Amniotic epithelial cell (primary cell): ENCODE measurements at regions not wholly inside any gene's neighbourhood (a gene's known extent, or its start where the extent isn't known, plus 50 kb on each side); places are given as distances from the start of the nearest gene placed in this dataset.
"Not testable (repeated sequence)": the region's sequence is repeated elsewhere in the genome, so short reads cannot be mapped to it uniquely, and the experiment has no call there.

Experiments
- DNase-seq: peaks from one replicate; pipeline ENCODE4 v3.0.0-alpha.2; 2010; ENCODE audit warnings: low read depth

DNA sequence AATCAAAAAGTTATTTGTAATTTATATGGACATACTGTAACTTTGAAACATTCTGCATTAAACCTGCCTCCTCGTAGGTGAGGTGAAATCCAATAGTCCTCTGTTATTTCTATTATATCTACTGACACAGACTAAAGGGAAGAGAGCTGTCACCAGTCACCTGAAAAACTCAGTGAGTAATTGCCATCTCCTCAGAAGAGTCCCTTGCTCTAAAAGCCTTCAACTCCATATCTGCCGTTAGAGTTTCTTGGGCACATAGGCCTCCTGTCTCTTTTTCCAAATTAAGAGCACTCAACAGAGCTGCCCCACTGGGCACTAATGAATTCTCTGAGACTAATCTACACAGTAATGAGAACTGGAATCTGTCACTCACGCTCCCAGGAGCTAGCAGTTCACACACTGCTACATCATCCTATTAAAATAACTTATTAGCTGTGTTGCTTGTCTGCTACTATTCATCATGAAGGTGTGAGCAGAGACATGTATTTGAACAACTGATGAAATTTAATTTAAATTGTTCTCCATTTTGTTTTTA is 67.3 kb upstream of the VCAN start:
- DNase-seq: no peak

DNA sequence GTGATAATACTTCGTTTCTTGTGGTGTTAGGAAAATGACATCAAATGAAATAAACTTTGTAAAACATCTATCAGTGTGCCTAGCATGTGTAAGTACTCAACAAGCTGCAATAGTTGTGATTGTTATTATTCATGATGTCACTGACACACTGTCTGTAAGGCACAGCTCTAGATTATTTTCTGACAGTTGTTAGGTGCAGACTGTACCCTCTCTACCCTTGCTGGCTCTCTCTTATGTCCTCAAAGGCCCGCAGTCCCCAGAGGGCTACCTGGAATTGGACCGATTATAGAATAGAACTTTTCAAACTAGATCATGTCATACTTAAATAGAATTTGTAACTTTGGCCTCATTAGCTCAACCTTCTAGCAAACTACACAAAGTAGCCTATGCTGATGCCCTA is 65.9 kb upstream of the VCAN start:
- DNase-seq: no peak

DNA sequence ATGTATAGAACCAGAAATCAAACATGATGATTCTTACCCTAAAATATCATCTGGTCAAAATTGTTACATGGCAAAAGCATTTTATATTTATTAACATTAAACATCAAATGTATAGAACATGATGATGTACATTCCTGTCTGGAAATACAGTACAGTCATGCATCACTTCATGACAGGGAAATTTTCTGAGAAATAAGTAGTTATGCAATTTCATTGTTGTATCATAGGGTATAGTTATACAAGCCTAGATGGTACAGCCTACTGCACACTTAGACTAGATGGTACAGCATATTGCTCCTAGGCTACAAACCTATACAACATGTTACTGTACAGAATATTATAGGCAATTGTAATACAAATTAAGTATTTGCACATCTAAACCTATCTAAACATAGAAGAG is 64.6 kb upstream of the VCAN start:
- peak; percentile 12 for DNase-seq

DNA sequence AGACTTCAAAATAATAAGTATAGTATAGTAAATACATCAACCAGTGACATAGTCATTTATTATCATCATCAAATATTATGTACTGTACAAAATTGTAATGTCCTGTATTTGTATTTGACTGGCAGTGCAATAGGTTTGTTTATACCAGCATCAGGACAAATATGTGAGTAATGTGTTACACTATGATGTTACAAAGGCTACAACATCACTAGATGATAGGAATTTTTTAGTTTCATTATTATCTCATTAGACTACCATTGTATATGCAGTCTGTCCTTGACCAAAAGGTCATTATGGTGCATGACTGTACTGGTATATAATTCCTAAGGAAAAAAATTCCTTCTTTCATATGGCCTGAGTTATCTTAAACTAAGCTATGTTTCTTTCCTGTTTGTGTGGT is 63.6 kb upstream of the VCAN start:
- peak; percentile 24 for DNase-seq

DNA sequence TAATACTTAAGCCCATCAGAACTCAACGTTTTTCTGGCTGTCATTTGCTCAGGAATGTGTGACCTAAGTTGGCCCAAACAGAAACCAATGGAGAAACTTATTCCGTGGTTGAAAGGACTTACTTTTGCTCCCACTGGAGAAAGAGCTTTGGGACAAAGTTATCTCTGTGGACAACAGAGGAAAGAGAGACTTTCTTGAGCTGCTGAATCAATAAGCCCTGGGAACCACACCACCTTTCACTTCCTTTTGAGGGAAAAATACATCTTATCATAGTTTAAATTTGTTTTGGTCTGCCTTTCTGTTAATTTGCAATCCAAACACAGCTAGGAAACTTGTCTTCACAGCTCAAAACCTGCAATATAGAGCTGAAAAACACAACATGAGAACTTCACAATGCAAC is 62.8 kb upstream of the VCAN start:
- no peak for DNase-seq

DNA sequence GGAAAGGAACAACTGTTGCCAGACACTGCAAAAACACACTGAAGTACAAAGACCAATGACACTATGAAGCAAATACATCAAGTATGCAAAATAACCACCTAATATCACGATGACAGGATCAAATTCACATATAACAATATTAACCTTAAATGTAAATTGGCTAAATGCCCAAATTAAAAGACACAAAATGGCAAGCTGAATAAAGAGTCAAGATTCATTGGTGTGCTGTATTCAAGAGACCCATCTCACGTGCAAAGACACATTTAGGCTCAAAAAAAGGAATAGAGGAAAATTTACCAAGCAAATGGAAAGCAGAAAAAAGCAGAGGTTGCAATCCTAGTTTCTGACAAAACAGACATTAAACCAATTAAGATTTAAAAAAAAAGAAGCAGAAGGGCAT is 61.8 kb upstream of the VCAN start:
- not testable (repeated sequence) for DNase-seq

DNA sequence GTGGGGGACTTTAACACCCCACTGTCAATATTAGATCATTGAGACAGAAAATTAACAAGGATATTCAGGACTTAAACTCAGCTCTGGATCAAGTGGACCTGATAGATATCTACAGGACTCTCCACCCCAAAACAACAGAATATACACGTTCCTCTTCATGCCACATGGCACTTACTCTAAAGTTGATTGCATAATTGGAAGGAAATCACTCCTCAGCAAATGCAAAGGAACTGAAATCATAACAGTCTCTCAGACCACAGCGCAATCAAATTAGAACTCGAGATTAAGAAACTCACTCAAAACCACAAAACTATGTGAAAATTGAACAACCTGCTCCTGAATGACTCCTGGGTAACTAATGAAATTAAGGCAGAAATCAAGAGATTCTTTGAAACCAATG is 61.2 kb upstream of the VCAN start:
- DNase-seq: not testable (repeated sequence)

DNA sequence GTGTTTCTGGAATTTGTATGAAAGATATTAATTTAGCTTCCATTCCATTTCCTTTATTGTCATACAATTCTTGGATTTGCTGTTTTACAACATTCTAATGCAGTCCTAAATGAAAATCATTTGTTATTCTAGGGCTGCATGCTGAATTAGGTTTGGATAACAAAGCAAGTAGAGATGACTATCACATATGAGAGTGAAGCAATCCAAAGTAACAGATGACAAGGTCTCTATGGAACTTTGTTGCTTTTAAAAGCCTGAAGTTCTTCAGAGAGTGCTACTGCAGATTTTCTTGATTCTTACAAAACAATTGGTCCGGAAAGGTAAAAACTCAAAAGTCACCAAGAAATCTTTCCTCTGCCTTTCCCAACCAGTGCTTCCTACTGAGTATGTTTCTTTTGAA is 56.9 kb upstream of the VCAN start:
- peak; percentile 8 for DNase-seq

DNA sequence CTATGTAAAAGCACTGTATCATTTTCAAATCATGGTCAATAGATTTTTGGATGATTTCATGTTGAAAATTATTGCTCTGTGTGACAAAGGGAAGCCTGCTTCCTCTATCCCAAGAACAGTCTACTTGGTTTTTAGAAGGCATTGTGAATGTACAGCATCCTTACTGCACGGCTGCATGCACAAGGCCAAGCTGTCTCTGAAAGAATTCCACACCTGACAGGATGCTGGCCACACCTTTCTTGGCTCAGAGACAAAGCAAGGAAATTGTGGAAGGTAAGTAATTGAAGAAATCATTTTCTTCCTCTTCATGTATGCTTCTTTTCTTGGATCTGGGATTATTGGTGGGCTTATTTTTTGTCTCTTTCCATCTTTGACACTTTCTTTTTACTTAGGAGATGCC is 53.7 kb upstream of the VCAN start:
- no peak for DNase-seq

DNA sequence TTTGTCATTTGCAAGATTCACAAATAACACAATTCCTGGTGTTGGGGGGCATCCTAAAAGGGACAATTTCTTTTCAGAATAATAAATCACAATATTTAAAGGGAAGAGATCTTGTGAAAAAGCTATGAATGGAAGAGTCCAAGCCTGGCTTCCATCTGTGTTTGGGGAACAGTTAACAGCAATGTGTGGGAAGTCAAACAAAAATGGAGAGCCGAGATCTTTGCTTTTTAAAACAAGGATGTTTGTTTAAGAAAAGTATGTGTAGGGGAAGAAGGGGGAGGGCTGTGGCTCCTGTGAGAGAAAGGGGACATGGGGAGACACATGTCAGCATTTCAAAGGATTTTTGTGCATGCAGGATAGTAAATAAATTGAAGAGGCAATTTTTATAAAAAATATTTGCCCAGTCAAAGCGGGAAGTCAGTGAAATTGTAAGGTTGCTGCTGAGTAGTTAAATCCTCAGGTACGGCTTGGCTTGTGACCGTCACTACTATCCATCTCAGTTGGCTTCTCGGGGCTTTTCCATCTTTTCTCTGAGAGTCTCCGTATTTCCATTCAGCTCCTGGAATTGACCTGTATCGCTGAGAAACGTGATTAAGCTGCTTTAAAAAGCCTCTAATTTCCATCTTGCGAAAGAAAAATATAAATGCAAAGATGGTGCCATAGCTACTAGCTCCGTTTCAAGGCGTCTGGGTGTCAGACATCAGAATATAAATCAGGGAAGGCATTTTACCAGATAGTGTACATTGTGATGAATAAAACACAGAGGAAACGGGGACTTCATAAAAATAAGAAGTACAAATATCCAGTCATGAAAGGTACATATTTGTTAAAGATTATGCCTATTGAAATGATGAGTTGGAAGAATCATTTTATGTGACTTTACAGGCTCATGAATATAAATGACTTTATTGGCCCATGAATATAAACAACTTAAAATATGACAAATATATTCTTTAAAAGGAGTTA is 52.9 kb upstream of the VCAN start:
- no peak for DNase-seq
